GM12878 (cell line): ENCODE measurements at regions not wholly inside any gene's neighbourhood (a gene's known extent, or its start where the extent isn't known, plus 50 kb on each side); places are given as distances from the start of the nearest gene placed in this dataset.

Experiments
- ATAC-seq: fragments of 200-7000 bp; cut with Tn5 transposase; 3 replicates; pipeline ENCODE4 v1.9.1; 2020; ENCODE audit warnings: mild to moderate bottlenecking, moderate library complexity
- BruUV-seq: library from RNA; stranded (reverse); fragments of 400-500 nt; replicated peaks from 2 replicates; lab custom pipeline; 2021; lab: Mats Ljungman, UMichigan
- CTCF ChIA-PET: fragments of 300-600 bp; sonication (Branson Sonifier 250); formaldehyde crosslinking; extraction: SDS; loops from one replicate; lab custom pipeline; 2021; ENCODE audit warnings: inconsistent platforms; lab: Yijun Ruan, JAX
- POLR2A ChIA-PET: fragments of 350-600 bp; formaldehyde crosslinking; extraction: SDS; loops from one replicate; lab custom pipeline; 2021; ENCODE audit warnings: inconsistent platforms; lab: Charles Lee
- RAD21 ChIA-PET: fragments of 300-600 bp; sonication (Branson Sonifier 250); formaldehyde crosslinking; loops from one replicate; lab custom pipeline; 2023; ENCODE audit warnings: antibody characterized with exemption; ENCODE audit not compliant: unreplicated experiment; lab: Charles Lee
- SMC1A ChIA-PET: fragments of 300-600 bp; sonication (Branson Sonifier 250); formaldehyde crosslinking; loops from one replicate; lab custom pipeline; 2023; ENCODE audit not compliant: unreplicated experiment, uncharacterized antibody; lab: Charles Lee
- DNase-seq: peaks from one replicate; pipeline ENCODE4 v3.0.0-alpha.2; 2011; ENCODE audit warnings: low read depth, low spot score
- FAIRE-seq: peaks from 3 replicates; lab custom pipeline; 2011; peaks lifted over from hg19 to GRCh38; lab: Jason Lieb, UNC
- H2AFZ ChIP-seq: 2 replicates; pipeline ENCODE4 v1.6.0; 2011; ENCODE audit warnings: low read depth, low read length, control low read depth; ENCODE audit not compliant: control insufficient read depth
- H3K27ac ChIP-seq: 2 replicates; pipeline ENCODE4 v1.5.1; 2011; ENCODE audit warnings: control low read depth; ENCODE audit not compliant: control insufficient read depth, insufficient read depth
- H3K27me3 ChIP-seq, 2 experiments: replicated peaks in 1 of 2; 2 replicates each; pipeline versions ENCODE4 v1.6.0 to v1.6.1; 2011; ENCODE audit warnings: low read length in 1 of 2; ENCODE audit not compliant: control insufficient read depth in 2 of 2, insufficient read depth in 2 of 2
- H3K36me3 ChIP-seq, 2 experiments: 2 replicates each; pipeline ENCODE4 v1.5.1; 2011; ENCODE audit warnings: low read length in 1 of 2; ENCODE audit not compliant: control insufficient read depth in 2 of 2, insufficient read depth in 2 of 2
- H3K4me1 ChIP-seq: 2 replicates; pipeline ENCODE4 v1.6.1; 2011; ENCODE audit warnings: mild to moderate bottlenecking, low read length, moderate library complexity, mixed read lengths; ENCODE audit not compliant: control insufficient read depth, insufficient read depth
- H3K4me2 ChIP-seq: 2 replicates; pipeline ENCODE4 v1.6.0; 2011; ENCODE audit warnings: control low read depth; ENCODE audit not compliant: control insufficient read depth, insufficient read depth
- H3K4me3 ChIP-seq: fragments of 200-600 bp; sonication (generic); 2 replicates; pipeline ENCODE4 v1.5.1; 2016
- H3K79me2 ChIP-seq: 2 replicates; pipeline ENCODE4 v1.6.0; 2011; ENCODE audit warnings: low read length; ENCODE audit not compliant: control insufficient read depth, insufficient read depth
- H3K9ac ChIP-seq: 2 replicates; pipeline ENCODE4 v1.8.0; 2011; ENCODE audit warnings: low read length, control low read depth, mixed read lengths; ENCODE audit not compliant: control insufficient read depth, insufficient read depth
- H3K9me3 ChIP-seq: replicated peaks from 3 replicates; pipeline ENCODE4 v1.5.1; 2011; ENCODE audit warnings: mild to moderate bottlenecking, low read length; ENCODE audit not compliant: control insufficient read depth, insufficient read depth
- H4K20me1 ChIP-seq: 2 replicates; pipeline ENCODE4 v1.6.0; 2011; ENCODE audit not compliant: control insufficient read depth, insufficient read depth
- BACH1 ChIP-seq: fragments of 450-650 bp; IDR thresholded peaks from 2 replicates; pipeline ENCODE4 v1.6.1; 2017; ENCODE audit warnings: mild to moderate bottlenecking, borderline replicate concordance
- CHD4 ChIP-seq: fragments of 200-600 bp; sonication (generic); IDR thresholded peaks from 2 replicates; pipeline ENCODE4 v1.6.1; 2016; ENCODE audit warnings: mild to moderate bottlenecking
- E2F4 ChIP-seq: IDR thresholded peaks from 2 replicates; pipeline ENCODE4 v1.6.1; 2012; ENCODE audit warnings: low read depth, low read length, improper control_type of control experiment
- E2F8 ChIP-seq: fragments of 450-650 bp; IDR thresholded peaks from 2 replicates; pipeline ENCODE4 v1.6.1; 2018; ENCODE audit warnings: mild to moderate bottlenecking, low read depth, moderate library complexity; ENCODE audit not compliant: partially characterized antibody
- EGR1 ChIP-seq, 2 experiments: IDR thresholded peaks; 1 replicate in 1 of 2; 2 replicates in 1 of 2; pipeline ENCODE4 v1.6.1; 2011 to 2012; ENCODE audit warnings: low read depth in 2 of 2, low read length in 2 of 2, borderline replicate concordance in 1 of 2, mild to moderate bottlenecking in 1 of 2, moderate library complexity in 1 of 2
- EZH2 ChIP-seq: IDR thresholded peaks from 2 replicates; pipeline ENCODE4 v1.6.1; 2012; ENCODE audit warnings: low read depth, mild to moderate bottlenecking, control low read depth, inconsistent platforms, low read length, borderline replicate concordance; ENCODE audit not compliant: control insufficient read depth
- FOXK2 ChIP-seq: fragments of 450-650 bp; IDR thresholded peaks from 2 replicates; pipeline ENCODE4 v1.6.1; 2017; ENCODE audit warnings: mild to moderate bottlenecking, moderate library complexity
- IKZF2 ChIP-seq, 2 experiments: fragments of 450-650 bp; IDR thresholded peaks; 2 replicates each; pipeline ENCODE4 v1.6.1; 2017; ENCODE audit warnings: mild to moderate bottlenecking in 2 of 2, moderate library complexity in 2 of 2
- LARP7 ChIP-seq: fragments of 450-650 bp; IDR thresholded peaks from 2 replicates; pipeline ENCODE4 v1.6.1; 2017; ENCODE audit warnings: mild to moderate bottlenecking
- MEF2A ChIP-seq: IDR thresholded peaks from 2 replicates; pipeline ENCODE4 v1.6.1; 2011; ENCODE audit warnings: low read depth, mild to moderate bottlenecking, low read length, moderate library complexity; ENCODE audit not compliant: insufficient read depth
- MTA2 ChIP-seq: fragments of 450-650 bp; IDR thresholded peaks from 2 replicates; pipeline ENCODE4 v1.6.1; 2016; ENCODE audit warnings: low read depth, mild to moderate bottlenecking, moderate library complexity
- NR2F1 ChIP-seq: fragments of 450-650 bp; conservative IDR thresholded peaks from 2 replicates; pipeline ENCODE4 v1.6.1; 2017; ENCODE audit warnings: mild to moderate bottlenecking
- PBX3 ChIP-seq: IDR thresholded peaks from 2 replicates; pipeline ENCODE4 v1.6.1; 2011; ENCODE audit warnings: mild to moderate bottlenecking, low read depth, low read length, moderate library complexity; ENCODE audit not compliant: insufficient replicate concordance
- STAT3 ChIP-seq: IDR thresholded peaks from 2 replicates; pipeline ENCODE4 v1.6.1; 2011; ENCODE audit warnings: low read depth, low read length, improper control_type of control experiment
- ZNF592 ChIP-seq: fragments of 450-650 bp; IDR thresholded peaks from 2 replicates; pipeline ENCODE4 v1.6.1; 2017; ENCODE audit warnings: mild to moderate bottlenecking, moderate library complexity
- WGBS: methylation state at CpG from one replicate; pipeline ENCODE4 v1.1.6; 2016; ENCODE audit warnings: low lambda C conversion rate; ENCODE audit not compliant: insufficient replicate concordance, insufficient coverage; ENCODE audit errors: missing lambda C conversion rate; 5-methylcytosine and 5-hydroxymethylcytosine counted together
- in situ Hi-C: fragments of 300-500 bp; cut with MboI; formaldehyde crosslinking; loops from 9 replicates; pipeline ENCODE4 v1.14.3; 2018; ENCODE audit warnings: mixed read lengths
- intact Hi-C: fragments of 100-400 bp; cut with micrococcal nuclease; formaldehyde crosslinking; loops from one replicate; pipeline ENCODE4 v1.14.2; 2022; ENCODE audit not compliant: unreplicated experiment

DNA sequence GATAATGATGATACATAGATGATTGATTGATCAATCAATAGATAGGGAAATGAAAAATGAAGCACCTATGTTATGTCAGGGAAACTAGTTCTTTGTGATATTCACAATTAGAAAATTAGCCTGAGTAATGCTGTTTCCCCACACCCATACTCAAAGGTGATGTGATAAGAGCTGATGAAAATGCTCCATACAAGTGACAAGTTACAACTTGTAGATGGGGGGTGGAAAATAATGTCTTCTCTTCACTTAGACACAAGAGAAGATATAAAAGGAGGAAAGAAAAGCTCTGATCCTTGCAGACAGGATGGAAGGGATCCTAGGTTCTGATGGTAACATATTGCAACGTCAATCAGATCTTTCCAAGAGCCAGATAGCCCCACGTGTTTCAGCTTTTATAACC is 365.9 kb downstream of the AKAIN1 start (continued):
- TF ChIP-seq E2F8 (no peak), EZH2 (no peak), CHD4 (no peak)

DNA sequence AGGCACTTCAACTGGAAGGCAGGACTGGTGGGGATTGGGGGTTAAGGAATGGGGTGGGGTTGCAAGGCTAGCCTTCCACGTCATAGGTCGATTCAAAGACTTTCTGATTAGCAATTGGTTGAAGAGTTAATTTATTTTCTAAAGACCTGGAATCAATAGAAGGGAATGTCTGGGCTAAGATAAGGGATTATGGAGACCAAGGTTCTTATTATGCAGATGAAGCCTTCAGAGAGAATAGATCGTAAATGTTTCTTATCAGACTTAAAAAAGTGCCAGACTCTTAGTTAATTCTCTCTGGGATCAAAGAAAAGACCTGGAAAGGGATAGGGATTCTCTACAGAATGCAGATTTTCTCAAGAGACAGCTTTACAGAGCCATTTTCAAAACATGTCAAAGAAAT is 368.0 kb upstream of the DLGAP1 start:
- no peak for ATAC-seq
- no peaks in the 10 kb centered on the region for H3K27me3 ChIP-seq
- DNase-seq = no peak
- H3K9ac ChIP-seq = no peak overlapping the region
- no peaks in the 10 kb centered on the region for H3K36me3 ChIP-seq
- POLR2A ChIA-PET = no interaction called here
- no peak overlapping the region for H3K4me2 ChIP-seq
- CTCF ChIA-PET = interaction anchor here (1.2 kb wide), 1 partner anchor 15 kb away, joined by 3 read pairs; no protein-coding TSS in a partner anchor
- no peak overlapping the region for H3K4me3 ChIP-seq
- no peak for FAIRE-seq
- no peak overlapping the region for H2AFZ ChIP-seq
- RAD21 ChIA-PET = no interaction called here
- BruUV-seq = no TSS peak
- no peaks in the 10 kb centered on the region for H4K20me1 ChIP-seq
- 5% methylated on average over 3 of the region's 3 CpGs for WGBS
- intact Hi-C loops (no loop called here), in situ Hi-C loops (no loop called here)
- no peak overlapping the region for H3K27ac ChIP-seq
- no peaks in the 10 kb centered on the region for H3K4me1 ChIP-seq
- no peaks in the 10 kb centered on the region; the same call in 2 of the 3 replicates for H3K9me3 ChIP-seq
- SMC1A ChIA-PET = no interaction called here
- no peaks in the 10 kb centered on the region for H3K79me2 ChIP-seq
- TF ChIP-seq EGR1 (IDR thresholded peaks at IDR 0.05; ENCODE audit: borderline replicate concordance in 1 of 2, low read depth in 2 of 2, low read length in 2 of 2) (no peak), STAT3 (no peak), MTA2 (no peak), ZNF592 (no peak), BACH1 (no peak), IKZF2 (IDR thresholded peaks at IDR 0.05) (no peak), FOXK2 (no peak), MEF2A (no peak), LARP7 (no peak), E2F4 (no peak), PBX3 (no peak), NR2F1 (no peak)
